ENCODE measurements at regions not wholly inside any gene's neighbourhood (a gene's known extent, or its start where the extent isn't known, plus 50 kb on each side); places are given as distances from the start of the nearest gene placed in this dataset.

- no peak for TF ChIP-seq CTCF (IDR thresholded peaks at IDR 0.05)
- TF ChIP-seq POLR2AphosphoS5 (IDR thresholded peaks at IDR 0.05; ENCODE audit: low read depth, low read length) = no peak
- TF ChIP-seq TCF7L2 (IDR thresholded peaks at IDR 0.05; ENCODE audit: low read depth, low read length) = no peak
- no peak for TF ChIP-seq REST (IDR thresholded peaks at IDR 0.05; ENCODE audit: insufficient read depth in 1 of 2, low read depth in 2 of 2, low read length in 1 of 2)
- TF ChIP-seq SIN3A (IDR thresholded peaks at IDR 0.05; ENCODE audit: borderline replicate concordance, insufficient read depth, low read depth, low read length) = no peak
Measured at GRCh38 chr2:185667452-185667851, 71.2 kb upstream of the FSIP2 start.

Measured in Panc1 (cell line).